Gastroesophageal sphincter (tissue), 4 donors: ENCODE measurements at regions not wholly inside any gene's neighbourhood (a gene's known extent, or its start where the extent isn't known, plus 50 kb on each side); places are given as distances from the start of the nearest gene placed in this dataset.

Experiments
- ATAC-seq: fragments of 150-250 bp; one replicate; pipeline ENCODE4 v1.9.1; 2016; ENCODE audit warnings: mild to moderate bottlenecking, moderate library complexity
- H3K27ac ChIP-seq, 4 donors: fragments of 200-600 bp; sonication (generic) in 3 of 4; 1 replicate in 3 of 4; 2 replicates in 1 of 4; pipeline ENCODE4 v1.5.1; 2016 to 2019
- H3K27me3 ChIP-seq: fragments of 200-600 bp; sonication (generic); one replicate; pipeline ENCODE4 v1.5.1; 2019
- H3K36me3 ChIP-seq, 2 donors: fragments of 200-600 bp; sonication (generic); one replicate each; pipeline ENCODE4 v1.5.1; 2019; ENCODE audit warnings: control low read depth in 1 of 2
- H3K4me1 ChIP-seq, 3 donors: fragments of 200-600 bp; sonication (generic); 1 replicate in 2 of 3; 2 replicates in 1 of 3; pipeline ENCODE4 v1.5.1; 2016 to 2019; ENCODE audit warnings: control low read depth in 2 of 3
- H3K4me3 ChIP-seq, 2 donors: fragments of 200-600 bp; sonication (generic); one replicate each; pipeline ENCODE4 v1.5.1; 2019; ENCODE audit warnings: mild to moderate bottlenecking in 1 of 2, moderate library complexity in 1 of 2
- H3K9me3 ChIP-seq, 3 donors: fragments of 200-600 bp; sonication (generic); one replicate each; pipeline ENCODE4 v1.5.1; 2017 to 2019; ENCODE audit warnings: control low read depth in 2 of 3
- CTCF ChIP-seq, 4 experiments: fragments of 200-600 bp in 2 of 4; fragments of 450-650 bp in 2 of 4; sonication (generic) in 1 of 4; IDR thresholded peaks; one replicate each; pipeline ENCODE4 v1.5.1; 2017 to 2019; ENCODE audit warnings: antibody characterized with exemption in 4 of 4, mild to moderate bottlenecking in 2 of 4, moderate library complexity in 2 of 4
- EP300 ChIP-seq: sonication (generic); formaldehyde crosslinking; IDR thresholded peaks from one replicate; pipeline ENCODE4 v1.6.1; 2017; ENCODE audit warnings: antibody characterized with exemption, mild to moderate bottlenecking
- POLR2A ChIP-seq, 2 donors: fragments of 450-650 bp; IDR thresholded peaks; one replicate each; pipeline ENCODE4 v1.6.1; 2017; ENCODE audit warnings: antibody characterized with exemption in 2 of 2, mild to moderate bottlenecking in 2 of 2, moderate library complexity in 1 of 2
- POLR2AphosphoS5 ChIP-seq: sonication (generic); formaldehyde crosslinking; IDR thresholded peaks from one replicate; pipeline ENCODE4 v1.6.1; 2017; ENCODE audit warnings: antibody characterized with exemption
- WGBS, 2 donors: methylation state at CpG; one replicate each; pipeline ENCODE4 v1.1.5; 2018; ENCODE audit warnings: low coverage in 1 of 2; 5-methylcytosine and 5-hydroxymethylcytosine counted together

- H3K27ac ChIP-seq = no peak overlapping the region
- TF ChIP-seq CTCF (IDR thresholded peaks at IDR 0.05) = no peak
- no peak for TF ChIP-seq EP300
- no peak overlapping the region for H3K4me3 ChIP-seq
- H3K4me1 ChIP-seq = no peaks in the 10 kb centered on the region
- H3K36me3 ChIP-seq = no peaks in the 10 kb centered on the region
- no peaks in the 10 kb centered on the region for H3K9me3 ChIP-seq
- no peak for ATAC-seq
- H3K27me3 ChIP-seq = no peaks in the 10 kb centered on the region
- WGBS, 2 donors = 61% methylated on average over 2 of the region's 2 CpGs; no CpG with 5 or more reads in 1 of the 2 donors
These were observed 684.5 kb upstream of the ARGLU1 start for GRCh38 chr13:107252428-107252827.

GRCh38 chr13:107252021-107252420 lies 684.1 kb upstream of the ARGLU1 start:
- ATAC-seq = no peak
- no peaks in the 10 kb centered on the region for H3K27me3 ChIP-seq
- H3K27ac ChIP-seq = no peak overlapping the region
- WGBS, 2 donors = 26 to 49% methylated on average over 3 to 6 of the region's 6 CpGs
- TF ChIP-seq EP300 (no peak), POLR2A (IDR thresholded peaks at IDR 0.05) (no peak), CTCF (IDR thresholded peaks at IDR 0.05) (no peak), POLR2AphosphoS5 (no peak)
- H3K4me1 ChIP-seq = no peaks in the 10 kb centered on the region
- no peak overlapping the region for H3K4me3 ChIP-seq
- no peaks in the 10 kb centered on the region for H3K36me3 ChIP-seq
- no peaks in the 10 kb centered on the region for H3K9me3 ChIP-seq

GRCh38 chr13:107251341-107251740 lies 683.4 kb upstream of the ARGLU1 start:
- WGBS, 2 donors = 72 to 100% methylated on average over 1 to 4 of the region's 4 CpGs
- no peaks in the 10 kb centered on the region for H3K4me1 ChIP-seq
- no peak overlapping the region for H3K4me3 ChIP-seq
- TF ChIP-seq EP300 (no peak), CTCF (IDR thresholded peaks at IDR 0.05) (no peak), POLR2AphosphoS5 (no peak), POLR2A (IDR thresholded peaks at IDR 0.05) (no peak)
- no peaks in the 10 kb centered on the region for H3K27me3 ChIP-seq
- ATAC-seq = no peak
- no peak overlapping the region for H3K27ac ChIP-seq
- no peaks in the 10 kb centered on the region for H3K36me3 ChIP-seq
- H3K9me3 ChIP-seq = no peaks in the 10 kb centered on the region

GRCh38 chr13:107250628-107251027 lies 682.7 kb upstream of the ARGLU1 start:
- WGBS, 2 donors = 60 to 69% methylated on average over 4 of the region's 4 CpGs
- no peak for ATAC-seq
- Histone ChIP-seq H3K27ac (no peak overlapping the region), H3K4me1 (no peaks in the 10 kb centered on the region), H3K27me3 (no peaks in the 10 kb centered on the region), H3K9me3 (no peaks in the 10 kb centered on the region), H3K4me3 (no peak overlapping the region), H3K36me3 (no peaks in the 10 kb centered on the region)
- TF ChIP-seq POLR2AphosphoS5 (no peak), EP300 (no peak), CTCF (IDR thresholded peaks at IDR 0.05) (no peak), POLR2A (IDR thresholded peaks at IDR 0.05) (no peak)

- Histone ChIP-seq H3K4me1 (no peaks in the 10 kb centered on the region), H3K9me3 (no peaks in the 10 kb centered on the region), H3K36me3 (no peaks in the 10 kb centered on the region), H3K4me3 (no peak overlapping the region), H3K27ac (no peak overlapping the region), H3K27me3 (no peaks in the 10 kb centered on the region)
- TF ChIP-seq EP300 (no peak), CTCF (IDR thresholded peaks at IDR 0.05) (no peak)
- no peak for ATAC-seq
- WGBS, 2 donors = 57 to 78% methylated on average over 2 of the region's 2 CpGs
These were observed 676.3 kb upstream of the ARGLU1 start for GRCh38 chr13:107244241-107244640.
